ENCODE measurements at regions not wholly inside any gene's neighbourhood (a gene's known extent, or its start where the extent isn't known, plus 50 kb on each side); places are given as distances from the start of the nearest gene placed in this dataset.

DNA sequence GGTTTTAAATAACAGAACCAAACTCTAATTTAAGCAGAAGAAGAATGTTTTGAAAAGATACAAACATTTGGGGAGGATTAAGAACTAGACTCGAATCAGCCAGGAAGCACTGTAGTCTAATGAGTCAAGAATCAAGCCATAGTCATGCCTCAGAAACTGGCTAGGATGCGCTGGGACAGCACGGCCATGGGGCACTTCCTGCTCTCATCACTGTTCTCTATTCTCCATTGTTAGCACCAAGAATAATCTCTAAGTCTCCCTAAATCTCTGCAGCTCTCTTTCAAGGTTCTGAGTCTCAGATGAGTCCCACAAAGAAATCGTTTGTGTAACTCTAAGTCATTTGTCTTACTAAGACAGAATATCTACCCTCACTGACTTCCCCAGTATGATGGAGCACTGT is 399.0 kb upstream of the KCNMB2 start:
- TF ChIP-seq, protein P1, sequence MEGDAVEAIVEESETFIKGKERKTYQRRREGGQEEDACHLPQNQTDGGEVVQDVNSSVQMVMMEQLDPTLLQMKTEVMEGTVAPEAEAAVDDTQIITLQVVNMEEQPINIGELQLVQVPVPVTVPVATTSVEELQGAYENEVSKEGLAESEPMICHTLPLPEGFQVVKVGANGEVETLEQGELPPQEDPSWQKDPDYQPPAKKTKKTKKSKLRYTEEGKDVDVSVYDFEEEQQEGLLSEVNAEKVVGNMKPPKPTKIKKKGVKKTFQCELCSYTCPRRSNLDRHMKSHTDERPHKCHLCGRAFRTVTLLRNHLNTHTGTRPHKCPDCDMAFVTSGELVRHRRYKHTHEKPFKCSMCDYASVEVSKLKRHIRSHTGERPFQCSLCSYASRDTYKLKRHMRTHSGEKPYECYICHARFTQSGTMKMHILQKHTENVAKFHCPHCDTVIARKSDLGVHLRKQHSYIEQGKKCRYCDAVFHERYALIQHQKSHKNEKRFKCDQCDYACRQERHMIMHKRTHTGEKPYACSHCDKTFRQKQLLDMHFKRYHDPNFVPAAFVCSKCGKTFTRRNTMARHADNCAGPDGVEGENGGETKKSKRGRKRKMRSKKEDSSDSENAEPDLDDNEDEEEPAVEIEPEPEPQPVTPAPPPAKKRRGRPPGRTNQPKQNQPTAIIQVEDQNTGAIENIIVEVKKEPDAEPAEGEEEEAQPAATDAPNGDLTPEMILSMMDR (IDR thresholded peaks at IDR 0.05), result no peak
- TF ChIP-seq POLR2AphosphoS5 (IDR thresholded peaks at IDR 0.05), result no peak
